ENCODE measurements at regions not wholly inside any gene's neighbourhood (a gene's known extent, or its start where the extent isn't known, plus 50 kb on each side); places are given as distances from the start of the nearest gene placed in this dataset.

GRCh38 chr13:106382534-106382933 is 152.9 kb downstream of the EFNB2 start:
- no peak for DNase-seq (ENCODE audit: low spot score)

- no peak for DNase-seq (ENCODE audit: low spot score)
Measured at GRCh38 chr13:106381091-106381490, 154.4 kb downstream of the EFNB2 start.

GRCh38 chr13:106377931-106378662 is 157.4 kb downstream of the EFNB2 start:
- DNase-seq (ENCODE audit: low spot score), result no peak

- DNase-seq (ENCODE audit: low spot score), result no peak
Measured at GRCh38 chr13:106377341-106377740, 158.1 kb downstream of the EFNB2 start.

GRCh38 chr13:106376401-106377112 is 158.9 kb downstream of the EFNB2 start:
- DNase-seq (ENCODE audit: low spot score), result no peak

GRCh38 chr13:106375085-106375484 is 160.4 kb downstream of the EFNB2 start:
- DNase-seq (ENCODE audit: low spot score), result no peak

GRCh38 chr13:106374631-106375030 is 160.8 kb downstream of the EFNB2 start:
- DNase-seq (ENCODE audit: low spot score), result no peak

- no peak for DNase-seq (ENCODE audit: low spot score)
Measured at GRCh38 chr13:106373989-106374572, 161.4 kb downstream of the EFNB2 start.

GRCh38 chr13:106373304-106373988 is 162.0 kb downstream of the EFNB2 start:
- no peak for DNase-seq (ENCODE audit: low spot score)

- DNase-seq (ENCODE audit: low spot score), result no peak
Measured at GRCh38 chr13:106372199-106373155, 163.0 kb downstream of the EFNB2 start.

GRCh38 chr13:106371024-106371423 is 164.4 kb downstream of the EFNB2 start:
- DNase-seq (ENCODE audit: low spot score), result no peak

GRCh38 chr13:106369858-106370257 is 165.6 kb downstream of the EFNB2 start:
- no peak for DNase-seq (ENCODE audit: low spot score)

- DNase-seq (ENCODE audit: low spot score), result no peak
Measured at GRCh38 chr13:106369091-106369490, 166.4 kb downstream of the EFNB2 start.

- no peak for DNase-seq (ENCODE audit: low spot score)
Measured at GRCh38 chr13:106367361-106367971, 168.0 kb downstream of the EFNB2 start.

GRCh38 chr13:106362707-106363106 is 172.8 kb downstream of the EFNB2 start:
- no peak for DNase-seq (ENCODE audit: low spot score)

- no peak for DNase-seq (ENCODE audit: low spot score)
Measured at GRCh38 chr13:106361621-106362020, 173.8 kb downstream of the EFNB2 start.

- no peak for DNase-seq (ENCODE audit: low spot score)
Measured at GRCh38 chr13:106357198-106357597, 178.3 kb downstream of the EFNB2 start.

GRCh38 chr13:106355866-106356265 is 179.6 kb downstream of the EFNB2 start:
- no peak for DNase-seq (ENCODE audit: low spot score)

- DNase-seq (ENCODE audit: low spot score), result no peak
Measured at GRCh38 chr13:106354961-106355360, 180.5 kb downstream of the EFNB2 start.

- no peak for DNase-seq (ENCODE audit: low spot score)
Measured at GRCh38 chr13:106352850-106353249, 182.6 kb downstream of the EFNB2 start.

GRCh38 chr13:106351251-106351650 is 184.2 kb downstream of the EFNB2 start:
- DNase-seq (ENCODE audit: low spot score), result no peak
